Activated gamma-delta T cell treated with Interleukin-2 at 50 U/mL for 16 hours (primary cell): ENCODE measurements at regions not wholly inside any gene's neighbourhood (a gene's known extent, or its start where the extent isn't known, plus 50 kb on each side); places are given as distances from the start of the nearest gene placed in this dataset.

Experiments used
- DNase-seq: peaks from one replicate; pipeline ENCODE4 v3.0.0-alpha.2; 2020

DNA sequence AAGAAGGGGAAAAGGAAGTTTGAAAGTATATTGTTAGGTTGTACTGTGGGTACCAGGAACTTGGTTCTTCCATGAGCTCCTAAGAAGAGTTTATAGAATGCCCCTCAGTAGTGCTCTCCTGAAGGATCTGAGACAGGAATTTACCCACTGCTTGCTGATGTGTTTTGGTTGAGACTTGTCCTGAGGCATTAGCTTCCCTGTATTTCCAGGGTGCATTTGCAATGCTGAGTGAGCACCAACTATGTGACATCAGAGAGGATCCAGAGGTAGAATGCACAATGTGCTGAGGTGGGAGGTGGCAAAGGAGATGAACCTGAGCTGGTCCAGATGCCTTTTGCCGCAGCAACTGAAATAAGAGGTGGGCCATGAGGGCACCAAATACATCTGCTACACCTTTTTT is 64.3 kb upstream of the LRRC3B start:
- DNase-seq = no peak

DNA sequence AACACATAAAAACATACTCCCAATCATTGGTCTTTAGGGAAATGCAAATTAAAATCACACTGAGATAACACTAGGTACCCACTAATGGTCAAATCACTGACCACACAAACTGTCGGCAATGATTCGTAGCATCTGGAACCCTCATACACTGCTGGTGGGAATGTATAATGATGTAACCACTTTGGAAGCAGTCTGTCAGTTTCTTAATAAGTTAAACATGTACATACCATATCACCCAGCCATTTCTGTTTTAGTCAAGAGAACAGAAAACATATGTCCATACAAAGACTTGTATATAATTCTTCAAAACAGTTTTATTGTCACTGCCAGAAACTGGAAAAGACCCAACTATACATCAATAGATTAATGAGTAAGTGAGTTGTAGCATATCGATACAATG is 63.3 kb upstream of the LRRC3B start:
- no peak for DNase-seq

DNA sequence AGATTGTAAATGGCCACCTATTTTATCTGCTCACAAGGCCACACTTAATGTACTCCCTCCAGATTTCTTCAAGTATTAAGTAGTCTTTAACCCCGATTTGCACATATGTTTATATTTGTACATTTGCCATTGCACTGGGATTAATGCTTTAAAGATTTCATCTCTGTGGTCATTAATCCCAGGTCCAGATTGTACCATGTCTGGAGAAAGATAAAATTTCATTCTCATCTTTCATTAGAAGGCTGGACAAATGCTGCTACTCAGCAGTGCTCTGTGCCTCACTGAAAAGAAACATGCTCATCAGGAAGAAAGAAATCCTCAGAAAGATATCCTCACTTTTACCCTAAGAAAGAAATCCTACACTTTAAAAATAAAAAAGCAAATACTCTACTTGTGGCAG is 62.5 kb upstream of the LRRC3B start:
- DNase-seq = no peak

DNA sequence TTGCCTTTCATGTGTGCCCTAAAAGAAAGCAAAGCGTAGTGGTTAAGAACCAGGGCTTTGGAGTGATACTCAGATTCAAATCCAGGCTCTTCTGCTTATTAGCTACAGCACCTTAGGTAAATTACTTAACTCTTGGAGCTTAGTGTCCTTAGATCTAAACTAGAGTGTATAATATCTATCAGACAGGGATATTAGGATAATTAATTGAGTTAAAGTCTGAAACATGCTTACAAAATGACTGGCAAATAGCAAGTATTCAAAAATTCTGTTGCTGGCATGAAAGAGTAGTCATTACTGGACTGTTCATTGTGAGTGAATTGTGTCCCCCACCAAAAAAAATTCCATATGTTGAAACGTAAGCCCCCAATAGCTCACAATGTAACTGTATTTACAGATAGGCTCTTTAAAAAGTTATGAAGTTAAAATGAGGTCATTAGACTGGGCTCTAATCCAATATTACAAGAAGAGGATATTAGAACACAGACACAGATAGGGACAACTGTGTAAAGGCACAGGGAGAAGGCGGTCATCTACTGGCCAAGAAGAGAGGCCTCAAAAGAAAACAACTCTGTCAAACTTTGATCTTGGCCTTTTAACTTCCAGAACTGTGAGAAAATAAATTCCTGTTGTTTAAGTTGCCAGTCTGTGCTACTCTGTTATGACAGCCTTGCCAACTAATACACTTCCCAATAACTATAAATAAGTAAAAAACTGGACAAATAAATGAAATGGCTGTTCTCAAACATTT is 60.4 kb upstream of the LRRC3B start:
- no peak for DNase-seq
